ENCODE measurements at regions not wholly inside any gene's neighbourhood (a gene's known extent, or its start where the extent isn't known, plus 50 kb on each side); places are given as distances from the start of the nearest gene placed in this dataset.

GRCh38 chr13:65307056-65307455, 1923.1 kb downstream of the PCDH9 start:
- Mint-ChIP-seq H3K27me3 (no peaks in the 10 kb centered on the region), H3K9me3 (ENCODE audit: low read depth) (peaks cover 16% of the 10 kb centered on the region), H3K4me1 (ENCODE audit: low read depth) (no peaks in the 10 kb centered on the region), H3K4me3 (ENCODE audit: low read depth) (no peak overlapping the region), H3K27ac (no peak overlapping the region), H3K36me3 (ENCODE audit: insufficient read depth) (peaks cover 3% of the 10 kb centered on the region)
- DNase-seq (ENCODE audit: low spot score, unreplicated experiment): no peak
- TF ChIP-seq CTCF (IDR thresholded peaks at IDR 0.05; ENCODE audit: unreplicated experiment): no peak

DNA sequence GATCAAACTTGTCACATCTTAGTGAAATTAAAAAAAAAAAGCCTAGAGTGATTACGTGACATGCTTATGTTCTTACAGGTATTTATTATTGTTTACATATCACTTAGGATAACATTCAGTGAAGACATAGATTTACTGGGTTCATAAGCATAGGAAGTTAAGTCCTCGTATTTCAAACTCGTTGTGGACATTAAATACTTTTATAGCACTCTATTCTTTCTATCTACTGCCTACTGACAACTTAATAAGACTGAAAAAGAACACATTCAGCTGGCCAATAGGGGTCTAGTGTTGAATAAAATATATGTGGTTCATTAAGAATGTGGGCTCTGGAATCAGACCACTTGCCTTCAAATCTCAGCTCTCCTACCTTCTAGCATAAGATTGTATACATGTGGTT, 1927.4 kb downstream of the PCDH9 start:
- TF ChIP-seq CTCF (IDR thresholded peaks at IDR 0.05; ENCODE audit: unreplicated experiment): no peak
- Mint-ChIP-seq H3K36me3 (ENCODE audit: insufficient read depth) (no peaks in the 10 kb centered on the region), H3K4me3 (ENCODE audit: low read depth) (no peak overlapping the region), H3K9me3 (ENCODE audit: low read depth) (no peaks in the 10 kb centered on the region), H3K4me1 (ENCODE audit: low read depth) (no peaks in the 10 kb centered on the region), H3K27ac (no peak overlapping the region), H3K27me3 (no peaks in the 10 kb centered on the region)
- no peak for DNase-seq (ENCODE audit: low spot score, unreplicated experiment)

GRCh38 chr13:65301506-65301905, 1928.6 kb downstream of the PCDH9 start:
- H3K9me3 Mint-ChIP-seq (ENCODE audit: low read depth): no peaks in the 10 kb centered on the region
- no peaks in the 10 kb centered on the region for H3K36me3 Mint-ChIP-seq (ENCODE audit: insufficient read depth)
- H3K4me1 Mint-ChIP-seq (ENCODE audit: low read depth): no peaks in the 10 kb centered on the region
- DNase-seq (ENCODE audit: low spot score, unreplicated experiment): no peak
- no peak for TF ChIP-seq CTCF (IDR thresholded peaks at IDR 0.05; ENCODE audit: unreplicated experiment)
- no peak overlapping the region for H3K27ac Mint-ChIP-seq
- H3K4me3 Mint-ChIP-seq (ENCODE audit: low read depth): no peak overlapping the region
- H3K27me3 Mint-ChIP-seq: no peaks in the 10 kb centered on the region

- Mint-ChIP-seq H3K4me1 (ENCODE audit: low read depth) (no peaks in the 10 kb centered on the region), H3K36me3 (ENCODE audit: insufficient read depth) (no peaks in the 10 kb centered on the region), H3K4me3 (ENCODE audit: low read depth) (no peak overlapping the region)
Measured at GRCh38 chr13:65300220-65300619, 1929.9 kb downstream of the PCDH9 start.

DNA sequence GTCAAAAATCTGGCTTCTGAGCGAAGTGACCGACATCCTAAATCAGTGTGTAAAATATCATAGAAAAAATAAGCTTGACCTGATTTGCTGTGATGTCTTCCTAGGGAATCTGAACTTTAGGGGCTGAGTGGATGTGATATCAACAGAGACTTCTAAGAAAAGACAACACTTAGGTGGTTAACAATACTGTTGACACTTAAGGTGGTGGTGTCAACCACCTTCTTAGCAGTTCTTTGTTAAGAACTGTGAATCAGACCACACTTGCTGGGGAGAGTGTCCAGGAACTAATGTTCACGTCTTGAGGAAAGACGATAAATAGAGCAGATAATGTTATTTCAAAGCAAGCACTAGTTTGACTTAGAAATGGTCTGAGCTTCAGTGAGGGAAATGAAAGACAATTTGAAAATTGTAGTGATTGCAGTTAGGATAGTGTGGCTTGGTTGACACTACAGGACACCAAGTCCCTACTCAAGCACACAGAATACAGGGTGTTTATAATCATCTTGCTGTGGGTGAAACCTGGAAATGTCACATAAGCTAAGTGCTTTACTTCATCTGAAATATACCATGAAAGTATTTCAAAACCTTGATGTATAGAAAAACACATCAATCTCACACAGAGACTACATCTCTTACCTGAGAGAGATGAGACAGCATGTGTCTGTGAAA, 1936.5 kb downstream of the PCDH9 start:
- no peaks in the 10 kb centered on the region for H3K36me3 Mint-ChIP-seq (ENCODE audit: insufficient read depth)
- DNase-seq (ENCODE audit: low spot score, unreplicated experiment): no peak
- no peak overlapping the region for H3K27ac Mint-ChIP-seq
- no peak for TF ChIP-seq CTCF (IDR thresholded peaks at IDR 0.05; ENCODE audit: unreplicated experiment)
- no peaks in the 10 kb centered on the region for H3K9me3 Mint-ChIP-seq (ENCODE audit: low read depth)
- H3K27me3 Mint-ChIP-seq: no peaks in the 10 kb centered on the region
- no peak overlapping the region for H3K4me3 Mint-ChIP-seq (ENCODE audit: low read depth)
- no peaks in the 10 kb centered on the region for H3K4me1 Mint-ChIP-seq (ENCODE audit: low read depth)

More at GRCh38 chr13:65300220-65300619, 1929.9 kb downstream of the PCDH9 start:
- TF ChIP-seq CTCF (IDR thresholded peaks at IDR 0.05; ENCODE audit: unreplicated experiment): no peak
- Mint-ChIP-seq H3K27ac (no peak overlapping the region), H3K9me3 (ENCODE audit: low read depth) (no peaks in the 10 kb centered on the region), H3K27me3 (no peaks in the 10 kb centered on the region)
- DNase-seq (ENCODE audit: low spot score, unreplicated experiment): no peak
